ENCODE measurements at regions not wholly inside any gene's neighbourhood (a gene's known extent, or its start where the extent isn't known, plus 50 kb on each side); places are given as distances from the start of the nearest gene placed in this dataset.

DNA sequence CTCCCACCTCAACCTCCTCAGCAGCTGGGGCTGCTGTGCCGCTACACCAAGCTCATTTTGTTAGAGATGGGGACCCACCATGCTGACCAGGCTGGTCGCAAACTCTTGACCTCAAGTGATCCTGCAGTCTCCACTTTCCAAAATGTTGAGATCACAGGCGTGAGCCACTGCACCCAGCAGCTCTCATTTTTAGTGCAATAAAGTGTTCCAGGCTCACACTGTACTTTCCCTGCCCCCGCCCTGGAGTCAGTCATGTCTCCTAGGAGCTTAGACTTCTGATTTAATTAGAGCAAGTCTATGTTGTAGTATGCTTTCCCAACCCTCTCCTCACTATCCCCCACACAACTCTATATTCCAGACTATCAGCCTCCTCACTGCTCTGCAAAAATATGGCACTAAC lies 238.0 kb upstream of the ACTBL2 start:
- TF ChIP-seq POLR2A (IDR thresholded peaks at IDR 0.05), result no peak
- TF ChIP-seq, protein P1, sequence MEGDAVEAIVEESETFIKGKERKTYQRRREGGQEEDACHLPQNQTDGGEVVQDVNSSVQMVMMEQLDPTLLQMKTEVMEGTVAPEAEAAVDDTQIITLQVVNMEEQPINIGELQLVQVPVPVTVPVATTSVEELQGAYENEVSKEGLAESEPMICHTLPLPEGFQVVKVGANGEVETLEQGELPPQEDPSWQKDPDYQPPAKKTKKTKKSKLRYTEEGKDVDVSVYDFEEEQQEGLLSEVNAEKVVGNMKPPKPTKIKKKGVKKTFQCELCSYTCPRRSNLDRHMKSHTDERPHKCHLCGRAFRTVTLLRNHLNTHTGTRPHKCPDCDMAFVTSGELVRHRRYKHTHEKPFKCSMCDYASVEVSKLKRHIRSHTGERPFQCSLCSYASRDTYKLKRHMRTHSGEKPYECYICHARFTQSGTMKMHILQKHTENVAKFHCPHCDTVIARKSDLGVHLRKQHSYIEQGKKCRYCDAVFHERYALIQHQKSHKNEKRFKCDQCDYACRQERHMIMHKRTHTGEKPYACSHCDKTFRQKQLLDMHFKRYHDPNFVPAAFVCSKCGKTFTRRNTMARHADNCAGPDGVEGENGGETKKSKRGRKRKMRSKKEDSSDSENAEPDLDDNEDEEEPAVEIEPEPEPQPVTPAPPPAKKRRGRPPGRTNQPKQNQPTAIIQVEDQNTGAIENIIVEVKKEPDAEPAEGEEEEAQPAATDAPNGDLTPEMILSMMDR (IDR thresholded peaks at IDR 0.05), result no peak

All from breast epithelium (tissue), 3 donors.